HepG2 (cell line): ENCODE measurements at regions not wholly inside any gene's neighbourhood (a gene's known extent, or its start where the extent isn't known, plus 50 kb on each side); places are given as distances from the start of the nearest gene placed in this dataset.

Experiments used
- GMEB2 ChIP-seq: IDR thresholded peaks from 2 replicates; pipeline ENCODE4 v1.6.1; 2016; ENCODE audit warnings: missing biosample characterization, missing genetic modification reagents, low read depth
- HIVEP1 ChIP-seq: sonication (generic); formaldehyde crosslinking; IDR thresholded peaks from 2 replicates; pipeline ENCODE4 v1.4.0; 2020; ENCODE audit warnings: mild to moderate bottlenecking, missing genetic modification reagents
- RAD51 ChIP-seq: fragments of 450-650 bp; IDR thresholded peaks from 2 replicates; pipeline ENCODE4 v1.6.1; 2016; ENCODE audit warnings: borderline replicate concordance
- ZBTB49 ChIP-seq: sonication (generic); formaldehyde crosslinking; IDR thresholded peaks from 2 replicates; pipeline ENCODE4 v1.4.0; 2020; ENCODE audit warnings: missing genetic modification reagents, borderline replicate concordance
- ZMYM4 ChIP-seq: sonication (generic); formaldehyde crosslinking; IDR thresholded peaks from 2 replicates; pipeline ENCODE4 v1.8.1; 2023; ENCODE audit warnings: mild to moderate bottlenecking, missing genetic modification reagents
- ZNF33A ChIP-seq: sonication (generic); formaldehyde crosslinking; IDR thresholded peaks from 2 replicates; pipeline ENCODE4 v1.5.1; 2020; ENCODE audit warnings: missing genetic modification reagents, mild to moderate bottlenecking, moderate library complexity, borderline replicate concordance
- ZNF512B ChIP-seq: sonication (generic); formaldehyde crosslinking; IDR thresholded peaks from 2 replicates; pipeline ENCODE4 v1.5.1; 2020; ENCODE audit warnings: missing genetic modification reagents, mild to moderate bottlenecking, borderline replicate concordance
- ZNF546 ChIP-seq: sonication (generic); formaldehyde crosslinking; conservative IDR thresholded peaks from 2 replicates; pipeline ENCODE4 v1.8.1; 2023; ENCODE audit warnings: mild to moderate bottlenecking, missing genetic modification reagents
- ZNF607 ChIP-seq: sonication (generic); formaldehyde crosslinking; IDR thresholded peaks from 2 replicates; pipeline ENCODE4 v1.5.1; 2020; ENCODE audit warnings: missing genetic modification reagents, mild to moderate bottlenecking, borderline replicate concordance

GRCh38 chr20:40493071-40493470 is 196.0 kb downstream of the MAFB start (continued):
- TF ChIP-seq ZBTB49 (no peak), ZNF607 (no peak), RAD51 (no peak), ZNF33A (CRISPR knock-in tag) (no peak), ZNF546 (CRISPR knock-in tag) (no peak), GMEB2 (CRISPR knock-in tag) (no peak), HIVEP1 (CRISPR knock-in tag) (no peak), ZMYM4 (CRISPR knock-in tag) (no peak), ZNF512B (no peak)
